ENCODE measurements at regions not wholly inside any gene's neighbourhood (a gene's known extent, or its start where the extent isn't known, plus 50 kb on each side); places are given as distances from the start of the nearest gene placed in this dataset.

DNA sequence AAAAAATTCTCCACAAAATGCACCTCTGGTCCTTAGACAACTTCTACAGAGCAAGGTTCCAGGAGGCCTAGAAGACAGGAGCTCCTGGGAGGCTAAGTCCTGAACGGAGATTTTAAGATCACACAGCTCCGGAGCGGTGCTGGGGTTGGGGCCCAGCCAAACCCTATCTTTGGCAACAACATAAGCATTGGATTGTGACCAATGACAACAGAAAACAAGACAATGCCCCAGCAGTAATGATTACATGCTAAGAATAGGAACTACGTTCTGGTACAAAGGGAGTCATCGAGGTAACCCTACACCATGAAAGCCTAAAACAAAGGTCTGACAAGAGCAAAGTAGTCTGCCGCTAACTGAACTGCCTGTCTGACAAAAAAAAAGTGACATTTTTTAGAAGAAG is 171.2 kb downstream of the CMPK2 start:
- no peaks in the 10 kb centered on the region for H3K36me3 Mint-ChIP-seq
- H3K4me1 Mint-ChIP-seq, result no peaks in the 10 kb centered on the region
- no peak for ATAC-seq (replicated peaks)
- H3K27ac Mint-ChIP-seq, result no peak overlapping the region
- no peak overlapping the region for H3K4me3 Mint-ChIP-seq
- no peaks in the 10 kb centered on the region for H3K9me3 Mint-ChIP-seq
- H3K27me3 Mint-ChIP-seq, result no peaks in the 10 kb centered on the region
- no peak for DNase-seq

GRCh38 chr2:6700335-6700734 is 165.4 kb downstream of the CMPK2 start:
- Mint-ChIP-seq H3K9me3 (peaks cover 13 to 15% of the 10 kb centered on the region in 2 donors), H3K27ac (no peak overlapping the region), H3K27me3 (peaks cover 0 to 11% of the 10 kb centered on the region in 2 donors), H3K4me1 (no peaks in the 10 kb centered on the region), H3K4me3 (no peak overlapping the region), H3K36me3 (peaks cover 0 to 4% of the 10 kb centered on the region in 2 donors)
- DNase-seq (no peak), ATAC-seq (replicated peaks) (no peak)

- Mint-ChIP-seq H3K4me3 (no peak overlapping the region), H3K27me3 (peaks cover 0 to 11% of the 10 kb centered on the region in 2 donors), H3K27ac (no peak overlapping the region), H3K4me1 (no peaks in the 10 kb centered on the region), H3K9me3 (peaks cover 21 to 22% of the 10 kb centered on the region in 2 donors), H3K36me3 (peaks cover 0 to 4% of the 10 kb centered on the region in 2 donors)
- DNase-seq, result no peak
- no peak for ATAC-seq (replicated peaks)
Observed at GRCh38 chr2:6704077-6704476, 161.6 kb downstream of the CMPK2 start.

DNA sequence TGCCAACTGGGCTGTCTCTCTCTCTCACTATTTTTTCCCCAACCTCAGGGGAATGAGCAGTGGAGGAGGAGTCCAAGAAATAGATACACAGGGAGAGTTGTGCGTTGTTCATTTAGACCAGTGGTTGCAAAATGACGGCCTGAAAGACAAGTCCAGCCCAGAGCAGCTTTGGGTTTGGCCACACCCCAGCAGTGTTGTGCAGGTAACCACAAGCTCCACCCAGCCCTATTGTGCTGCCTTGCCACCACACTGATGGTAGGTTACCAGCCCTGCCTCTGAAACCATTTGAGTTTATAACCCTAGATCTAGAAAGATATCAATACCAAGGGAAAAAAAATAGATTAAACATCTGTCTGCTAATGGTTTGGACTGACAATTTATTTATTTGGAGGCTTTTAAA is 144.3 kb downstream of the CMPK2 start:
- DNase-seq, result no peak
- ATAC-seq (replicated peaks), result no peak
- Mint-ChIP-seq H3K9me3 (no peaks in the 10 kb centered on the region), H3K27ac (no peak overlapping the region), H3K4me1 (no peaks in the 10 kb centered on the region), H3K27me3 (peaks cover 0 to 3% of the 10 kb centered on the region in 2 donors), H3K4me3 (no peak overlapping the region), H3K36me3 (no peaks in the 10 kb centered on the region)

DNA sequence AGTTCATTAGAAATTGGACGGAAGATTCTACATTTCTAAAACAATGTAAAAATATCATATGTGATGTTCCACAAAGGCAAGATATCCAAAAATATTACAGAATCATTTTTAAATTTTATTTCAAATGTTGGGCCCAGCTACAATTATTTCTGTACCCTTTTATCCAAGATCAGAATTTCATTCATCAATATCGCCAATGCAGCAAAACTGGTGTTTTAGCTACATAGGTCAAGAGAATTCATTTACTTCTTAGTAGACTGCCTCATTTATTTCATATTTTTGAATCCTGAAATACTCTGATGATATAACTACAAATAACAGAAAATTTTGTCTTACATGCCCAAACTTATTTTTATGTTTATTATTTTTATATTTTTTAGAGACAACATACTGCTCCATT is 143.1 kb downstream of the CMPK2 start:
- no peaks in the 10 kb centered on the region for H3K36me3 Mint-ChIP-seq
- no peaks in the 10 kb centered on the region for H3K9me3 Mint-ChIP-seq
- no peaks in the 10 kb centered on the region for H3K4me1 Mint-ChIP-seq
- DNase-seq (no peak), ATAC-seq (replicated peaks) (no peak)
- no peak overlapping the region for H3K4me3 Mint-ChIP-seq
- peaks cover 0 to 3% of the 10 kb centered on the region in 2 donors for H3K27me3 Mint-ChIP-seq
- H3K27ac Mint-ChIP-seq, result no peak overlapping the region

- no peaks in the 10 kb centered on the region for H3K36me3 Mint-ChIP-seq
- no peaks in the 10 kb centered on the region for H3K9me3 Mint-ChIP-seq
- H3K4me3 Mint-ChIP-seq, result no peak overlapping the region
- ATAC-seq (replicated peaks) (no peak), DNase-seq (no peak)
- H3K27ac Mint-ChIP-seq, result no peak overlapping the region
- H3K4me1 Mint-ChIP-seq, result no peaks in the 10 kb centered on the region
- H3K27me3 Mint-ChIP-seq, result peaks cover 0 to 3% of the 10 kb centered on the region in 2 donors
Observed at GRCh38 chr2:6723865-6724604, 141.7 kb downstream of the CMPK2 start.

DNA sequence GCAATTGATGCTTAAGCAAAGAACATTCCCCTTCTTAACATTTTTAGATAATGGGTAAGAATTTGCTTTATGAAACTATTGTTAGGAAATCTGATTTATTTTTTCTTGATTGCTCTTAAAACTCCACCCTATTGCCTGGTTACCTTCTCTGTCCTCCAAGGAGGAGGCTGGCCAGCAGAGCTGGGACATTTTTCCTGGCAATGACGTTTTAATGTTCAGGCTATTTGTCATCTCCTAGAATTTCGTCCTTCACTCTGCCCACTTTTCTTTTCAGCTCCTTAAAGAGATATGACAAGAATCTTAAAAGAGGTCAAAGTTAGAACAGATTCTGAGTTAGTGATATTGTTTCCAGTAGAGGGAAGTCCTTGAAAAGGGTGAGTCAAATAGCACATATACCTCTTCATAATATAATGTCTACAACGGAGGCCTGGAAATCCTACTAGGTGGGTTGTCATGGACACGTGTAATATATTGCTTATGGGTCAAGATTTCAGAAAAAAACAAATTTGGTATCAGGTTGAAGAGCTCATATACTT is 141.0 kb downstream of the CMPK2 start:
- ATAC-seq (replicated peaks) (no peak), DNase-seq (no peak)
- H3K36me3 Mint-ChIP-seq, result no peaks in the 10 kb centered on the region
- H3K27ac Mint-ChIP-seq, result no peak overlapping the region
- H3K4me1 Mint-ChIP-seq, result no peaks in the 10 kb centered on the region
- H3K27me3 Mint-ChIP-seq, result peaks cover 0 to 3% of the 10 kb centered on the region in 2 donors
- no peaks in the 10 kb centered on the region for H3K9me3 Mint-ChIP-seq
- no peak overlapping the region for H3K4me3 Mint-ChIP-seq

GRCh38 chr2:6728156-6728555 is 137.6 kb downstream of the CMPK2 start:
- ATAC-seq (replicated peaks) (no peak), DNase-seq (no peak)
- Mint-ChIP-seq H3K27ac (no peak overlapping the region), H3K9me3 (no peaks in the 10 kb centered on the region), H3K4me1 (no peaks in the 10 kb centered on the region), H3K36me3 (no peaks in the 10 kb centered on the region), H3K4me3 (no peak overlapping the region), H3K27me3 (peaks cover 6 to 11% of the 10 kb centered on the region in 2 donors)

GRCh38 chr2:6730003-6730402 is 135.7 kb downstream of the CMPK2 start:
- H3K9me3 Mint-ChIP-seq, result no peaks in the 10 kb centered on the region
- peaks cover 6 to 11% of the 10 kb centered on the region in 2 donors for H3K27me3 Mint-ChIP-seq
- H3K4me3 Mint-ChIP-seq, result no peak overlapping the region
- H3K4me1 Mint-ChIP-seq, result no peaks in the 10 kb centered on the region
- ATAC-seq (replicated peaks) (no peak), DNase-seq (no peak)
- H3K27ac Mint-ChIP-seq, result no peak overlapping the region
- H3K36me3 Mint-ChIP-seq, result no peaks in the 10 kb centered on the region

DNA sequence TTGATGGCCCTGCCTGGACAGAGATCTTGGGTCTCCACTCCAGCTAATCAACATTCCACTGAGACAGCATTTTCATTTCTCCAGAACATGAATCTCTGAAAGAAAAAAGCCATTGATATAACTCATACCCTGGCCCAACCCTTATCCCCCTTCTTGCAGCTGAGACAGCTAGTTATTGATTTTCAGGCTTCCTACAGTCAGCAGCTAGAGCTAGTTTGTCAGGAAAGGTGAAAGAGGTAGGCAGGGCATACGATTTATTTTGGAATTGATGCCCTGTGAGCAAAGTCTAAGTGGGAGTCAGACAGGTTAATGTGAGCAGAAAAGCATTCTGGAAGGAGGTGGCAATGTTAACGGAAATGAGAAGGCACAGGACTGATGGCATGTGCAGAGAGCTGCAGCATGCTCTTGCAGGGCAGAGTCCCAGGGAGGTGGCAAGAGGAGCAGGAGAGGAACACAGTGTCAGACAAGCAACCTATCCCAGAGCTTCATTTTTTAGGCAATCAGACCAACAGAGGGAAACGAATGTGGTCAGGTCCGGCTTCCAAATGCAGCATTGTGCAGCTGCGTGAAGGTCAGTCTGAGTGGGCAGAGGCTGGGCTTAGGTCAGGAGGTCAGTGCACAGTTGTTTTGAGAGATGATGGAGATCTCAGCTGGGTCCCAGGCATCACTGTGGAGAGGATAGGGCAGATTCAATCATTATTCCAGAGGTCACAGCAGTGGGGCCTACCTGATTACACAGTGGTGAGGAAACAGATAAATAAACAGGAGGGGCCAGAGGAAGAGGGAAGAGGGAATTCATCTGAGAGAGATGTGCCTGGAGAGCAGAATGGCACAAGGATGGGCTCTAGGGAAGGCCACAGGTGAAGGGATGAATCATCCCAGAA is 134.8 kb downstream of the CMPK2 start:
- no peak overlapping the region for H3K27ac Mint-ChIP-seq
- H3K36me3 Mint-ChIP-seq, result no peaks in the 10 kb centered on the region
- DNase-seq (no peak), ATAC-seq (replicated peaks) (no peak)
- no peaks in the 10 kb centered on the region for H3K9me3 Mint-ChIP-seq
- H3K4me1 Mint-ChIP-seq, result no peaks in the 10 kb centered on the region
- peaks cover 6 to 8% of the 10 kb centered on the region in 2 donors for H3K27me3 Mint-ChIP-seq
- no peak overlapping the region for H3K4me3 Mint-ChIP-seq

DNA sequence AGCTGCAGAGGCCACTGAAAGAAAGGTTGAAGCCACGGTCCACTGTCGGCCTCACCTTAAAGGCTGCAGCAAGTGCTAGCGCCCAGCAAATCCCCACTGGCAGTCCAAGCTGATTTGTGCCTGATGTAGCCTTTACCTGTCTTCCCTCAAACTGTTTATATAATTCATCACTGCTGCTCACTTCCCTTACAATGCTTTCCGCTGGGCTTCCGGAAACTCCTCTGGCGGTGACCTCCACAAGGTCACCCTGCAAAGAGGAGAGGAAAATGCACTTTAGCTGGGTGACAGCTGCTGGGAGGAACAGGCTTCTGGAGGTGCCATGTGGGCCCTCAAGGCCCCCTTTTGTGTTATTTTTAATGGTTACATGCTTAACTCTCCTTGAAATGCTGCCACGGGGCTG is 126.2 kb downstream of the CMPK2 start:
- H3K36me3 Mint-ChIP-seq, result no peaks in the 10 kb centered on the region
- peaks cover 4 to 17% of the 10 kb centered on the region in 2 donors for H3K27me3 Mint-ChIP-seq
- H3K4me1 Mint-ChIP-seq, result no peaks in the 10 kb centered on the region
- H3K9me3 Mint-ChIP-seq, result no peaks in the 10 kb centered on the region
- ATAC-seq (replicated peaks) (no peak), DNase-seq (no peak)
- no peak overlapping the region for H3K4me3 Mint-ChIP-seq
- no peak overlapping the region for H3K27ac Mint-ChIP-seq

GRCh38 chr2:6741229-6741628 is 124.5 kb downstream of the CMPK2 start:
- ATAC-seq (replicated peaks) (no peak), DNase-seq (no peak)
- no peak overlapping the region for H3K27ac Mint-ChIP-seq
- peaks cover 0 to 4% of the 10 kb centered on the region in 2 donors for H3K9me3 Mint-ChIP-seq
- no peaks in the 10 kb centered on the region for H3K36me3 Mint-ChIP-seq
- H3K4me3 Mint-ChIP-seq, result no peak overlapping the region
- peaks cover 9 to 23% of the 10 kb centered on the region in 2 donors for H3K27me3 Mint-ChIP-seq
- H3K4me1 Mint-ChIP-seq, result no peaks in the 10 kb centered on the region

DNA sequence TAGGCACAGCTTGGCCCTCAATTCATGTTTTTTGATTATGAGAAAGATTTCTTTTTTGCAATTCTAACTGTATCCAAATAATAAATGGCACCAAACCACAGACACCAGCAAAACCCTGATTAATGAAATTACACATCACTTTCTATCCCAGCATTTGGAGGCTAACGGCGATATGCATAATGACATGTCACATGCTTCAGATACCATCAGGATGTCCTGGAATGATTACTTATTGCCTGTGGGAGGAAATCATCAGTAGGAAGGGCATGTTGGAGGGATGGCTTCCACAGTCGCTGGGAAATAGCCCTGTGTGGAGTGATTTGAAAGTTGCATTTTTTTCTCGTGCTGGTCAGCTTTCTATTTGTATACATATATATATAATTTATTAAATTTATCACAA is 121.7 kb downstream of the CMPK2 start:
- peaks cover 9 to 26% of the 10 kb centered on the region in 2 donors for H3K27me3 Mint-ChIP-seq

GRCh38 chr2:6747433-6747832 is 118.3 kb downstream of the CMPK2 start:
- H3K9me3 Mint-ChIP-seq, result peaks cover 0 to 4% of the 10 kb centered on the region in 2 donors
- H3K36me3 Mint-ChIP-seq, result no peaks in the 10 kb centered on the region
- no peak for DNase-seq
- H3K4me3 Mint-ChIP-seq, result no peak overlapping the region
- ATAC-seq (replicated peaks), result no peak
- no peaks in the 10 kb centered on the region for H3K4me1 Mint-ChIP-seq
- peaks cover 10 to 20% of the 10 kb centered on the region in 2 donors for H3K27me3 Mint-ChIP-seq
- H3K27ac Mint-ChIP-seq, result no peak overlapping the region

More for the DNA sequence above, 121.7 kb downstream of the CMPK2 start:
- peaks cover 0 to 4% of the 10 kb centered on the region in 2 donors for H3K9me3 Mint-ChIP-seq
- no peak overlapping the region for H3K27ac Mint-ChIP-seq
- ATAC-seq (replicated peaks) (no peak), DNase-seq (no peak)
- no peaks in the 10 kb centered on the region for H3K4me1 Mint-ChIP-seq
- H3K36me3 Mint-ChIP-seq, result no peaks in the 10 kb centered on the region
- H3K4me3 Mint-ChIP-seq, result no peak overlapping the region

Data from stimulated activated naive B cell treated with anti-CD40 and anti-IgM and Interleukin-4, amounts not matched to agents 10 μg/mL and 1 μg/mL and 100 μg/mL, for 72 hours (primary cell).